Karpas-422 (cell line): ENCODE measurements at regions not wholly inside any gene's neighbourhood (a gene's known extent, or its start where the extent isn't known, plus 50 kb on each side); places are given as distances from the start of the nearest gene placed in this dataset.
A peak's percentile ranks its signal among the peaks of the same experiment; 100 is the strongest.

Experiments
- DNase-seq: peaks from one replicate; pipeline ENCODE4 v3.0.0-alpha.2; 2015
- H2AFZ ChIP-seq: fragments of 200-600 bp; sonication (generic); 2 replicates; pipeline ENCODE4 v1.6.1; 2014; ENCODE audit warnings: antibody characterized with exemption, low read length, mixed read lengths
- H3K27ac ChIP-seq: fragments of 200-600 bp; sonication (generic); 2 replicates; pipeline ENCODE4 v1.5.1; 2014; ENCODE audit warnings: mild to moderate bottlenecking, low read length, moderate library complexity
- H3K27me3 ChIP-seq: fragments of 200-600 bp; sonication (generic); 2 replicates; pipeline ENCODE4 v1.6.1; 2014; ENCODE audit warnings: low read length, mixed read lengths
- H3K36me3 ChIP-seq: fragments of 200-600 bp; sonication (generic); 2 replicates; pipeline ENCODE4 v1.6.1; 2014; ENCODE audit warnings: low read length, mixed read lengths; ENCODE audit not compliant: insufficient read depth
- H3K4me1 ChIP-seq: fragments of 200-600 bp; sonication (generic); 2 replicates; pipeline ENCODE4 v1.6.1; 2014; ENCODE audit warnings: mild to moderate bottlenecking, low read length, mixed read lengths
- H3K4me2 ChIP-seq: fragments of 200-600 bp; sonication (generic); 2 replicates; pipeline ENCODE4 v1.6.1; 2014; ENCODE audit warnings: low read length, low read depth, mild to moderate bottlenecking; ENCODE audit not compliant: poor library complexity, severe bottlenecking
- H3K4me3 ChIP-seq: fragments of 200-600 bp; sonication (generic); 2 replicates; pipeline ENCODE4 v1.5.1; 2014; ENCODE audit warnings: mild to moderate bottlenecking, antibody characterized with exemption, low read length, mixed read lengths
- H3K79me2 ChIP-seq: fragments of 200-600 bp; sonication (generic); 2 replicates; pipeline ENCODE4 v1.6.1; 2014; ENCODE audit warnings: mild to moderate bottlenecking, low read length, mixed read lengths
- H3K9ac ChIP-seq: fragments of 200-600 bp; sonication (generic); 2 replicates; pipeline ENCODE4 v1.6.0; 2014; ENCODE audit warnings: low read length
- H3K9me2 ChIP-seq: fragments of 200-600 bp; sonication (generic), shearing (Covaris generic); replicated peaks from 2 replicates; pipeline ENCODE4 v1.6.0; 2014; ENCODE audit warnings: mild to moderate bottlenecking, low read length, moderate library complexity; ENCODE audit not compliant: insufficient read depth
- H3K9me3 ChIP-seq: fragments of 300-700, 200-600 bp; sonication (generic); 2 replicates; pipeline ENCODE4 v1.6.1; 2014; ENCODE audit warnings: low read length, mixed read lengths
- H4K20me1 ChIP-seq: fragments of 200-600 bp; sonication (generic); 2 replicates; pipeline ENCODE4 v1.6.1; 2014; ENCODE audit warnings: mild to moderate bottlenecking, antibody characterized with exemption, low read length, low read depth; ENCODE audit not compliant: insufficient read depth

DNA sequence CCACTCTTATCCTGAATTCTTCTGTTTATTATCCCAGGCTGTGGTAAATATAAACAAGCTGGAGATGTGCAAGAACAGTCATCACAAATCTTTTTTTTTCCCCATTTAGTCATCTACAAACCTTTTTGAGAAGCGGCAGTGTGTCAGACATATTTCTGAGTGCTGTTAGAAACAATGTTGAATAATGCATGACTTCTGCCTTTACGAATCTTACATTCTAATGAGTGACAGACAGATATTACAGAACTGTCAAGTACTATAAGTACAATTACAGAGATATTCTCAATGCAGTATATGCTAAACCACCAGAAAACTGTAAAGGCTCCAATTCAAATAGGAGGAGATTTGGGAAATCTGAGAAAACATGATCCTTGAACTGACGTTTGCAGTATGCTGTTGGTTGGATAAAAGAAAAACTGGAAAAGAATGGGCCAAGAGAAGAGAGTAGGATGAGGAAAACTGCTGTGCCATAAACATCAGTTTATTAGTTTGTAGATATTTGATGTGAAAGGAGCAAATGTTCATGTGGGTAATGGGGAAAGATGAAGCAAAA is 379.5 kb upstream of the SLC8A1 start:
- no peak for DNase-seq
- Histone ChIP-seq H3K9me3 (no peaks in the 10 kb centered on the region), H3K36me3 (no peaks in the 10 kb centered on the region), H4K20me1 (no peaks in the 10 kb centered on the region), H3K27ac (no peak overlapping the region), H3K4me3 (no peak overlapping the region), H3K4me1 (no peaks in the 10 kb centered on the region), H3K9me2 (no peaks in the 10 kb centered on the region), H3K9ac (no peak overlapping the region), H3K27me3 (no peaks in the 10 kb centered on the region), H2AFZ (no peak overlapping the region), H3K4me2 (no peak overlapping the region), H3K79me2 (no peaks in the 10 kb centered on the region)

DNA sequence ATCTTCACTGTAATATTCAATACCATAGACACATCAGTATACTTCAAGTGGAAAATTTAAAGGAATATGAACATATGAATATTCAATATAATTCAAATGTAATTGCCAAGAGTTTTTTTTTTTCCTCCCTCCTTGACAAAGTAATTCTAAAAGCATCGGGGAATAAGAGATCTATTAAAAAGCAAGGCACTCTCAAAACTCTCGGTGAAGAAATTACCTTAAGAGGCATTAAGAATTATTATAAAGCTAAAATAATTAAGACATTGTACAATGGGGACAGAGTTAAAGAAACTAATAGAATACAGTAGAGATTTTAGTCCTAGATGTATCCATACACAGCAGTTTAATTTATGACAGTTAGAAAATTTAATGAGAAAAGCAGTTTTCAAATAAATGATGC is 390.0 kb upstream of the SLC8A1 start:
- Histone ChIP-seq H3K27me3 (no peaks in the 10 kb centered on the region), H3K4me1 (no peaks in the 10 kb centered on the region), H3K9me2 (0 out of 2 replicates have a peak, but pooled peaks cover 3% of the 10 kb centered on the region), H3K27ac (no peak overlapping the region), H3K4me3 (no peak overlapping the region), H2AFZ (no peak overlapping the region), H3K9me3 (no peaks in the 10 kb centered on the region), H3K4me2 (no peak overlapping the region), H3K79me2 (no peaks in the 10 kb centered on the region), H3K9ac (no peak overlapping the region), H4K20me1 (no peaks in the 10 kb centered on the region), H3K36me3 (no peaks in the 10 kb centered on the region)
- no peak for DNase-seq

DNA sequence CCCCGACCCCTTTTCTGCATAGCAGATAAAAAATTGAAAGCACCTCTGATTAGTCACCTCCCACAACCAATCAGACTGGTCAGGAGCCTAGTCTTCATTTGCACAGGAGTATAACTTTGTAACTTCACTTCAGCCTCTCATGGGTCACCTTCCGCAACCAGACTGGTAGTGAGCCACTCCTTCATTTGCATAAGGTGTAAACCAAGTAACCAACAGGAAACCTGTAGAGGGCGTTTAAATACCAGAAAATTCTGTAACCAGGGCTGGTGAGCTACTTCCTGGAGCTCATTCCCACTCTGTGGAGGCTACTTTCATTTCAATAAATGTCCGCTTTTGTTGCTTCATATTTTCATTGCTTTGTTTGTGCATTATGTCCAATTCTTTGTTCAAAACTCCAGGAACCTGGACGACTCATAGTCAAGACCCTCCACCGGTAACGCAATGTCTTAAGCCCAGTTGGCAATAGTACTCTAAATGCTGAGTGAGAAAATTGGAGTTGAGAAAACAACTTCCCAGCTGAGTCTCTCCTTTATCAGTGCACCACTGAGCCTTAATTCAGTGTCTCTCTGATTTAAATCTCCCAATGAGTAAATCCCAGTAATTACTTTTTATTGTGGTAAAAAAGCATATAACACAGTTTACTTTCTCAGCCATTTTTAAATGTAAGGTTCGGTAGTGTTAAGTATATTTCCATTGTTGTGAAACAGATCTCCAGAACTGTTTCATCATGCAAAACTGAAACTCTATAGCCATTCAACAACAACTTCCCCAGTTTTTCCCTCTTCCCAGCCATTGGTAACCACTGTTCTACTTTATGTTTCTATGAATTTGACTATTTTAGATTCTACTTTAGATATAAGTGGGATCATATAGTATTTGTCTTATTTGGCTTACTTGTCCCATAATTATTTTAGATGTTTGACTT is 392.7 kb upstream of the SLC8A1 start:
- no peak overlapping the region for H3K27ac ChIP-seq
- H3K4me3 ChIP-seq, result no peak overlapping the region
- H3K4me1 ChIP-seq, result no peaks in the 10 kb centered on the region

DNA sequence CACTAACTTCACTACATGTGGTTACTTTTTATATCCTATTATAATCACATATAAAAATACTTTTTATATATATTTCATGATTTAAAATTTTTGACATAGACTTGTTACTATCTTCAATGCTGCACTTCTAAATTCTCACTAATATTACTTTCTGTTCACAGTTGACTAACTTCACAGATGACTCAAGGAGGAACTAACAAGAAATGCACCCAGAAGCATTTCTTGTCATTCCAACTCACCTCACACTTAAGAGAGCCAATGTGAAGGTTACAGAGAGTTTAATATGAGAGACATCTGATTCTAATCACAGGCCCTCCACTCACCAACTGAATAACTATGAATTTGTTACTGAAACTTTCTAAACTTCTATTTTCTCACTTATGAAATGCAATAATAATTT is 399.8 kb upstream of the SLC8A1 start:
- H3K27me3 ChIP-seq, result no peaks in the 10 kb centered on the region
- no peaks in the 10 kb centered on the region for H3K9me2 ChIP-seq
- H3K9me3 ChIP-seq, result no peaks in the 10 kb centered on the region
- no peak overlapping the region for H3K9ac ChIP-seq
- H2AFZ ChIP-seq, result no peak overlapping the region
- H3K4me3 ChIP-seq, result no peak overlapping the region
- DNase-seq, result no peak
- H3K36me3 ChIP-seq, result no peaks in the 10 kb centered on the region
- no peaks in the 10 kb centered on the region for H3K4me1 ChIP-seq
- H3K4me2 ChIP-seq, result no peak overlapping the region
- H3K79me2 ChIP-seq, result no peaks in the 10 kb centered on the region
- no peak overlapping the region for H3K27ac ChIP-seq
- H4K20me1 ChIP-seq, result no peaks in the 10 kb centered on the region

More for the DNA sequence above, 392.7 kb upstream of the SLC8A1 start:
- DNase-seq, result peak; percentile 42
- no peaks in the 10 kb centered on the region for H4K20me1 ChIP-seq
- H3K9me2 ChIP-seq, result 0 out of 2 replicates have a peak, but pooled peaks cover 3% of the 10 kb centered on the region
- no peaks in the 10 kb centered on the region for H3K27me3 ChIP-seq
- H2AFZ ChIP-seq, result no peak overlapping the region
- no peak overlapping the region for H3K4me2 ChIP-seq
- H3K79me2 ChIP-seq, result no peaks in the 10 kb centered on the region
- no peak overlapping the region for H3K9ac ChIP-seq
- no peaks in the 10 kb centered on the region for H3K9me3 ChIP-seq
- H3K36me3 ChIP-seq, result no peaks in the 10 kb centered on the region

DNA sequence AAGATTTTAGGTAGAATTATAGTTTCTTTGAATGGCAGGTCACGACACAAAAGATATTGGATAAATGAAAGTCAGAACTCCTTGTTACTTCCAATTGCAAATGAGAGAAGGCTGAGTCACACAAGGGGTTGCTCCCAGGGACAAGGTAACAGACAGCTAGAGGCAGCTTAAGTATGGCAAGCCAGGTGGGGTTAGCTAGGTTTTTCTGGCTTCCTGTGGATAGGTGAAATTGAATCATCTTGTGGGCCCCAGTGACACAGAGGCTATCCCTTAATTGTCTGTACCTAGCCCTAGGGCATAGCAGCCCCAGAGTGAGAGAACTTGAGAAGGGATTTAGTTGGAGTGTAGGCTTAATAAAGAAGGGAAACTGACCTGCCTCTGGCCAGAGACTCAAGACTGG is 407.7 kb upstream of the SLC8A1 start:
- no peak for DNase-seq
- Histone ChIP-seq H3K36me3 (no peaks in the 10 kb centered on the region), H3K27me3 (no peaks in the 10 kb centered on the region), H4K20me1 (no peaks in the 10 kb centered on the region), H3K4me2 (no peak overlapping the region), H3K9me3 (no peaks in the 10 kb centered on the region), H3K9me2 (no peaks in the 10 kb centered on the region), H3K79me2 (no peaks in the 10 kb centered on the region), H3K9ac (no peak overlapping the region), H3K4me3 (no peak overlapping the region), H3K27ac (no peak overlapping the region), H3K4me1 (no peaks in the 10 kb centered on the region), H2AFZ (no peak overlapping the region)

- Histone ChIP-seq H3K27me3 (no peaks in the 10 kb centered on the region), H3K27ac (no peak overlapping the region), H3K36me3 (no peaks in the 10 kb centered on the region), H3K9me3 (no peaks in the 10 kb centered on the region), H3K4me1 (no peaks in the 10 kb centered on the region), H3K79me2 (no peaks in the 10 kb centered on the region), H2AFZ (no peak overlapping the region), H3K4me2 (no peak overlapping the region), H3K9ac (no peak overlapping the region), H3K9me2 (no peaks in the 10 kb centered on the region), H3K4me3 (no peak overlapping the region), H4K20me1 (no peaks in the 10 kb centered on the region)
- DNase-seq, result no peak
These were observed 415.9 kb upstream of the SLC8A1 start for GRCh38 chr2:40867829-40868228.

DNA sequence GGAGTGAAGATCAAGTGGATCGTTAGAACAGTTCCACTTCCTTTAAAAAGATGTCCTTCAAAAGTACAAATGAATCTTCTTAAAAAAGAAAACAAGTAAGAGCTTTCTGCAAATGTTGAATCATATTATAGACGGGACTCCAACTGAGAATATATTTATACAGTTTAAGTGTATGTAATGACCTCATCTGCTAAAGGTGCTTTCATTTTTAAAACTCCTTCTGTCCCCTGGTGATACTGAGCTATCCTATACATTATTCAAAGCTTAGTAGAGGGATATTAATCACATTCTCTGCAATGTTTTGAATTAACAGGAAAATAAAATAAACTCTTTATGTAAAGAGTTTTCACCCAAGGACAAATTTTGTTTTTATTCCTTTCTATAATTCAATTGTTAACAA is 420.7 kb upstream of the SLC8A1 start:
- no peaks in the 10 kb centered on the region for H3K4me1 ChIP-seq
- H3K9ac ChIP-seq, result no peak overlapping the region
- no peaks in the 10 kb centered on the region for H3K36me3 ChIP-seq
- H3K27me3 ChIP-seq, result no peaks in the 10 kb centered on the region
- no peak for DNase-seq
- H3K4me2 ChIP-seq, result no peak overlapping the region
- no peak overlapping the region for H3K27ac ChIP-seq
- no peaks in the 10 kb centered on the region for H3K9me2 ChIP-seq
- H3K9me3 ChIP-seq, result no peaks in the 10 kb centered on the region
- H4K20me1 ChIP-seq, result no peaks in the 10 kb centered on the region
- no peak overlapping the region for H3K4me3 ChIP-seq
- no peak overlapping the region for H2AFZ ChIP-seq
- no peaks in the 10 kb centered on the region for H3K79me2 ChIP-seq

DNA sequence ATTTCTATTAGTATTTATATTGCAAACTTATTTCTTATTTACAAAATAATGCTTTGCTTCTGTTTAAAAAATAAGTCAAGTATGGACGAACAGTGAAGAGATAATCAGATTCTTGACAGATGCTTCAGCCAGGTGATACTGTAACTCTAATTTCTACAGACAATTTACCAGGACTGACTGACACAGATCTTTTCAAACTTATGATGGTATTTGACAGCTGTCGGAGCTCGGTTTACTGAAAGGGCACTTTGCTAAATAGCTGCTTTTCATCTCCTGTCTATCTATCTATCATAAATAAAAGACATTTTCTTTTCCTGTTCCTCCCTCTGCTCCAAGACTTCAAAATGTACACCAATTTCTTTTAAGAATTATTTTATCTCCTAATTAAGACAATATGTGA is 422.5 kb upstream of the SLC8A1 start:
- DNase-seq, result no peak
- Histone ChIP-seq H4K20me1 (no peaks in the 10 kb centered on the region), H3K79me2 (no peaks in the 10 kb centered on the region), H3K9me3 (no peaks in the 10 kb centered on the region), H3K4me2 (no peak overlapping the region), H3K4me3 (no peak overlapping the region), H3K27ac (no peak overlapping the region), H3K9me2 (no peaks in the 10 kb centered on the region), H3K9ac (no peak overlapping the region), H3K4me1 (no peaks in the 10 kb centered on the region), H3K36me3 (no peaks in the 10 kb centered on the region), H3K27me3 (no peaks in the 10 kb centered on the region), H2AFZ (no peak overlapping the region)
